GM18868 (cell line): ENCODE measurements at regions not wholly inside any gene's neighbourhood (a gene's known extent, or its start where the extent isn't known, plus 50 kb on each side); places are given as distances from the start of the nearest gene placed in this dataset.
"Not testable (repeated sequence)": the region's sequence is repeated elsewhere in the genome, so short reads cannot be mapped to it uniquely, and the experiment has no call there.

Experiments
- ATAC-seq: cut with Tn5 transposase; IDR thresholded peaks from one replicate; pipeline ENCODE4 v1.9.1; 2021; ENCODE audit warnings: mild to moderate bottlenecking, moderate library complexity; ENCODE audit not compliant: unreplicated experiment

GRCh38 chrX:34406580-34406979 lies 250.5 kb downstream of the TMEM47 start:
- no peak for ATAC-seq

- no peak for ATAC-seq
Measured at GRCh38 chrX:34404386-34405070, 252.6 kb downstream of the TMEM47 start.

GRCh38 chrX:34401411-34401810 lies 255.7 kb downstream of the TMEM47 start:
- no peak for ATAC-seq

- no peak for ATAC-seq
Measured at GRCh38 chrX:34382416-34382815, 250.3 kb upstream of the FAM47A start.

GRCh38 chrX:34381241-34381640 lies 249.1 kb upstream of the FAM47A start:
- no peak for ATAC-seq

GRCh38 chrX:34379891-34380290 lies 247.8 kb upstream of the FAM47A start:
- ATAC-seq = no peak

- ATAC-seq = no peak
Measured at GRCh38 chrX:34377645-34378044, 245.5 kb upstream of the FAM47A start.

GRCh38 chrX:34371754-34372153 lies 239.6 kb upstream of the FAM47A start:
- no peak for ATAC-seq

- no peak for ATAC-seq
Measured at GRCh38 chrX:34365471-34365870, 233.4 kb upstream of the FAM47A start.

GRCh38 chrX:34350561-34351335 lies 218.6 kb upstream of the FAM47A start:
- no peak for ATAC-seq

- ATAC-seq = no peak
Measured at GRCh38 chrX:34343001-34343400, 210.9 kb upstream of the FAM47A start.

- no peak for ATAC-seq
Measured at GRCh38 chrX:34341814-34342213, 209.7 kb upstream of the FAM47A start.

- ATAC-seq = no peak
Measured at GRCh38 chrX:34341258-34341657, 209.1 kb upstream of the FAM47A start.

- ATAC-seq = no peak
Measured at GRCh38 chrX:34338046-34338445, 205.9 kb upstream of the FAM47A start.

GRCh38 chrX:34335376-34335775 lies 203.3 kb upstream of the FAM47A start:
- not testable (repeated sequence) for ATAC-seq

GRCh38 chrX:34332334-34332733 lies 200.2 kb upstream of the FAM47A start:
- no peak for ATAC-seq

GRCh38 chrX:34325460-34325859 lies 193.3 kb upstream of the FAM47A start:
- no peak for ATAC-seq

- ATAC-seq = not testable (repeated sequence)
Measured at GRCh38 chrX:34320424-34320823, 188.3 kb upstream of the FAM47A start.

- ATAC-seq = peak; percentile 53
Measured at GRCh38 chrX:34300871-34301270, 168.8 kb upstream of the FAM47A start.

GRCh38 chrX:34299451-34299967 lies 167.4 kb upstream of the FAM47A start:
- ATAC-seq = no peak

GRCh38 chrX:34294665-34295064 lies 162.6 kb upstream of the FAM47A start:
- no peak for ATAC-seq

- no peak for ATAC-seq
Measured at GRCh38 chrX:34288782-34289181, 156.7 kb upstream of the FAM47A start.
